Suppressor macrophage treated with lipopolysaccharide for 1 hour (primary cell): ENCODE measurements at regions not wholly inside any gene's neighbourhood (a gene's known extent, or its start where the extent isn't known, plus 50 kb on each side); places are given as distances from the start of the nearest gene placed in this dataset.
A peak's percentile ranks its signal among the peaks of the same experiment; 100 is the strongest.
"Not testable (repeated sequence)": the region's sequence is repeated elsewhere in the genome, so short reads cannot be mapped to it uniquely, and the experiment has no call there.

Experiments
- DNase-seq, 3 donors: peaks; one replicate each; pipeline ENCODE4 v3.0.0-alpha.2; 2020 to 2022

GRCh38 chr2:131672471-131673399, 145.0 kb downstream of the CCDC74A start:
- DNase-seq: peak; percentile 29 to 48 (median 30)

- peak; percentile 88 to 91 (median 90) for DNase-seq
Measured at GRCh38 chr2:131673400-131674173, 145.9 kb downstream of the CCDC74A start.

- peak in 1 of 3 donors; percentile 22 for DNase-seq
Measured at GRCh38 chr2:131674174-131674507, 146.5 kb downstream of the CCDC74A start.

- DNase-seq: not testable (repeated sequence)
Measured at GRCh38 chr2:131681611-131682121, 154.0 kb downstream of the CCDC74A start.

- peak; percentile 66 to 77 (median 73) for DNase-seq
Measured at GRCh38 chr2:131682122-131682944, 154.6 kb downstream of the CCDC74A start.

- peak in 2 of 3 donors; percentile 17 to 36 for DNase-seq
Measured at GRCh38 chr2:131682945-131683330, 155.2 kb downstream of the CCDC74A start.

- not testable (repeated sequence) for DNase-seq
Measured at GRCh38 chr2:131684631-131685316, 157.1 kb downstream of the CCDC74A start.

GRCh38 chr2:131686164-131686893, 158.6 kb downstream of the CCDC74A start:
- DNase-seq: not testable (repeated sequence)

- DNase-seq: not testable (repeated sequence)
Measured at GRCh38 chr2:131686894-131687238, 159.2 kb downstream of the CCDC74A start.

GRCh38 chr2:131689066-131689465, 161.4 kb downstream of the CCDC74A start:
- not testable (repeated sequence) for DNase-seq

GRCh38 chr2:131711268-131711667, 183.6 kb downstream of the CCDC74A start:
- not testable (repeated sequence) for DNase-seq

- not testable (repeated sequence) for DNase-seq
Measured at GRCh38 chr2:131717907-131718306, 190.2 kb downstream of the CCDC74A start.

GRCh38 chr2:131721163-131721562, 193.5 kb downstream of the CCDC74A start:
- not testable (repeated sequence) for DNase-seq

GRCh38 chr2:131722256-131722655, 194.6 kb downstream of the CCDC74A start:
- not testable (repeated sequence) for DNase-seq

GRCh38 chr2:131724019-131724418, 196.3 kb downstream of the CCDC74A start:
- no peak for DNase-seq

GRCh38 chr2:131728451-131728850, 200.8 kb downstream of the CCDC74A start:
- not testable (repeated sequence) for DNase-seq

GRCh38 chr2:131733530-131733929, 205.8 kb downstream of the CCDC74A start:
- not testable (repeated sequence) for DNase-seq

- not testable (repeated sequence) for DNase-seq
Measured at GRCh38 chr2:131736406-131736805, 208.7 kb downstream of the CCDC74A start.

GRCh38 chr2:131738533-131738932, 210.8 kb downstream of the CCDC74A start:
- DNase-seq: not testable (repeated sequence)

GRCh38 chr2:131738996-131739434, 211.3 kb downstream of the CCDC74A start:
- DNase-seq: not testable (repeated sequence)
